ENCODE measurements at regions not wholly inside any gene's neighbourhood (a gene's known extent, or its start where the extent isn't known, plus 50 kb on each side); places are given as distances from the start of the nearest gene placed in this dataset.

DNA sequence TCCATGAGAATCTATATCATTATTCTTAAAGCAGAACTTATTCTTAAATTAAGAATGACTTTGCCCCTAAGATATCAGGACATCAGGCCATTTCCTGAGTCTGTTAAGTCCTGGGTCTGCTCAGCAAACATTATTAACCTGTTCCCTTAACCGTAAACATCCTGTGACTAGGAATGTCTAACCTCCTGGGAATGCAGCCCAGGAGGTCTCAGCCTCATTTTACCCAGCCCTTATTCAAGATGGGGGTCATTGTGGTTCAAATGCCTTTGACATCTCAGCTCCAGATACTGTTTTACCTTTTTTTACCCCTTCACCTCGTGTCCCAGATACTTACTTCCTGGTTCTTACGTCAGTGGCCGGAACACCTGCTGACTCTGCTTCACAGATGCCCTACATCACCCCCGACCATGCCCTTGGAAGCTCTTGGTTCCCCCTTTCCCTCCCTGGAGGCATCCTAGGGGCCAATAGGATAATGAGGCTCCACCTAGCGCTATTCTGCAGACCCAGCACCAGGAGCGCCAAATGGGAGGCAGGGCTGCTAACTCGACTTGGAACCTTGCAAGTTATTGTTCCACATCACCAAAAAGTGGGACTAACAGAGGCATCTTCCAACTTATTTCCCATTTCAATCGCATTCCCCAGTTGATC is 182.5 kb downstream of the MED10 start:
- DNase-seq (ENCODE audit: low spot score): no peak

DNA sequence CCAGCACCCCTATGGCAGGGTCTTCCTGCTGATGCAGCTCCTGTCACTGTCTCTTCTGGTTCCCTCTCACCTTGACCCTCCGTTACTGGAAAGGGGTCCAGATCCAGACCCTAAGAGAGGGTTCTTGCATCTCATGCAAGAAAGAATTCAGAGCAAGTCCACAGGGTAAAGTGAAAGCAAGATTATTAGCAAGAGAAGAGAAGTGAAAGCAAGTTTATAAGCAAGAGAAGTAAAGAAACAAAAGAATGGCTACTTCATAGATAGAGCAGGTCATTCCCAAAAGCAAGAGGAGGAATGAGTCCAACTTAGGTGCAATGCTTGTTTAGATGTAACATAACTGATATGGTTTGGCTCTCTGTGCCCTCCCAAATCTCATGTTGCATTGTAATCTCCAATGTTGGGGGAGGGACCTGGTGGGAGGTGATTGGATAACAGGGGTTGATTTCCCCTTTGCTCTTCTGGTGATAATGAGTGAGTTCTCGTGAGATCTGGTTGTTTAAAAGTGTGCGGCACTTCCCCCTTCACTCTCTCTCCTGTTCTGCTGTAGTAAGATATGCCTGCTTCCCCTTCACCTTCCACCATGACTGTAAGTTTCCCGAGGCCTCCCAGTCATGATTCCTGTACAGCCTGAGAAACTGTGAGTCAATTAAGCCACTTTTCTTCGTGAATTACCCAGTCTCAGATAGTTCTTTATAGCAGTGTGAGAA is 183.3 kb downstream of the MED10 start:
- DNase-seq (ENCODE audit: low spot score): no peak

- no peak for DNase-seq (ENCODE audit: low spot score)
These were observed 184.0 kb downstream of the MED10 start for GRCh38 chr5:6194261-6194875.

- DNase-seq (ENCODE audit: low spot score): no peak
These were observed 185.0 kb downstream of the MED10 start for GRCh38 chr5:6193310-6193709.

- no peak for DNase-seq (ENCODE audit: low spot score)
These were observed 187.5 kb downstream of the MED10 start for GRCh38 chr5:6190838-6191237.

- no peak for DNase-seq (ENCODE audit: low spot score)
These were observed 189.4 kb downstream of the MED10 start for GRCh38 chr5:6188976-6189375.

- no peak for DNase-seq (ENCODE audit: low spot score)
These were observed 190.0 kb downstream of the MED10 start for GRCh38 chr5:6188344-6188743.

- DNase-seq (ENCODE audit: low spot score): no peak
These were observed 190.8 kb downstream of the MED10 start for GRCh38 chr5:6187501-6187900.

DNA sequence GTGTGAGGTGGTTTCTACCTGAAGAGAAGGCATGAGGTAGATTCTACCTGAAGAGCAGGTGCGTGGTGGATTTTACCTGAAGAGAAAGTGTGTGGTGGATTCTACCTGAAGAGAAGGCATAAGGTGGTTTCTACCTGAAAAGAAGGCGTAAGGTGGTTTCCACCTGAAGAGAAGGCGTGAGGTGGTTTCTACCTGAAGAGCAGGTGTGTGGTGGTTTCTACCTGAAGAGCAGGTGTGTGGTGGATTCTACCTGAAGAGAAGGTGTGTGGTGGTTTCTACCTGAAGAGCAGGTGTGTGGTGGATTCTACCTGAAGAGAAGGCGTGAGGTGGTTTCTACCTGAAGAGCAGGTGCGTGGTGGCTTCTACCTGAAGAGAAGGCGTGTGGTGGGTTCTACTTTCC is 192.8 kb downstream of the MED10 start:
- peak; percentile 17 for DNase-seq (ENCODE audit: low spot score)

DNA sequence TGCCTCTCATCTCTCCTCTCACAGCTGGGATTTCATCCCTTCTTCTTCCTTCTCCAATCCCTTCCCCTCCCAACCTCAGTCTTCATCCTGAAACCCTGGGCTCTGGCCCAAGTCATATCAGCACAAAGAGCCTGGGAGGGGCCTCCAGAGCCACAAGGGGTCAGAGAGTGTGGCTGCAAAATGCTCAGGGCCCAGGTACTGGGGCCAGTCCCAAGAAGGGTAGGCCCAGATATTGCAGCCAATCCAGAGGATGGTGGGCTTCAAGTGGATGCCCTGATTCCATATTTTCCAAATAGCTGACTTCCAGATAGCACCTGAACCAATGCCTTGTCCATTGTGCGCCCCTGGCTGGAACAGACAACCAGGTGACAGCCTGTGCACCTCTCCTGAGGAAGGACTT is 193.9 kb downstream of the MED10 start:
- DNase-seq (ENCODE audit: low spot score): no peak

GRCh38 chr5:6183391-6184390 is 194.7 kb downstream of the MED10 start:
- DNase-seq (ENCODE audit: low spot score): no peak

GRCh38 chr5:6182271-6182815 is 196.0 kb downstream of the MED10 start:
- no peak for DNase-seq (ENCODE audit: low spot score)

DNA sequence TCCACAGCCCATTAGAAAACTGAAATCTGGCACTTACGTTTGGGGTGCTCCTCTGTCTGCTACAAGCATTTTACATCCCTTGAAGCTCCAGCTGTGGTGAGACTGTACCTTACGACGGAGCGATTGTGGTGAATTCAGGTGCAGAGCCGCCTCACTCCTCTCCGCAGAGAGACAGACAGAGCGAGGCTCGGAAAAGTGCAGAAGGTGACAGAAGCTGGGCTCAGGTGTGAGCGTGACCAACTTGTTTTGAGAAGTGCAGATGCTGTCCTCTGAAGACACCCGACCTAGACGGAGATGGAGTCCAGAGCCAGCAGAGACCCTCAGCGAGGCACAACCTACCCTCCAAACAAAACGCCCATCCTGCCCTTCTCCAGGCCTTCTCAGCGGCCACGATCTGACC is 196.5 kb downstream of the MED10 start:
- DNase-seq (ENCODE audit: low spot score): no peak

GRCh38 chr5:6181147-6181729 is 197.1 kb downstream of the MED10 start:
- DNase-seq (ENCODE audit: low spot score): no peak

- DNase-seq (ENCODE audit: low spot score): no peak
These were observed 198.0 kb downstream of the MED10 start for GRCh38 chr5:6180231-6180872.

- DNase-seq (ENCODE audit: low spot score): no peak
These were observed 199.4 kb downstream of the MED10 start for GRCh38 chr5:6178846-6179532.

DNA sequence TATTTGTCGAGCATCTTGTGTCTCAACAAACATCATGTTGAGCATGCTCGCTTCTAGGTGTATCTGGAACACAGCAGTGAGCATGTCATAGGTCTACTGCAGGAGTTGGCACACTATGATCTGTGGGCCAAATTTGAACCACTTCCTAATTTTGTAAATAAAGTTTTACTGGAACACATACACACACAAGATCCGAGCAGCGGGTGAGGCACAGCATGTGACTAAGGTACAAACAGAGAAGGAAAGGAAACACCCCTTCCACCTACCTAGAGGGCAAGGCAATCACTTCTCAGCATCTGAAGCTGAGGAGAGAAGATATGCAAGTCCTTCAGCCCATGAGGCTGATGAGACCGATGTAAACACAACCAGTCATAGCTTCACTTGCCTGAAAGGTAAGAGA is 200.4 kb downstream of the MED10 start:
- no peak for DNase-seq (ENCODE audit: low spot score)

DNA sequence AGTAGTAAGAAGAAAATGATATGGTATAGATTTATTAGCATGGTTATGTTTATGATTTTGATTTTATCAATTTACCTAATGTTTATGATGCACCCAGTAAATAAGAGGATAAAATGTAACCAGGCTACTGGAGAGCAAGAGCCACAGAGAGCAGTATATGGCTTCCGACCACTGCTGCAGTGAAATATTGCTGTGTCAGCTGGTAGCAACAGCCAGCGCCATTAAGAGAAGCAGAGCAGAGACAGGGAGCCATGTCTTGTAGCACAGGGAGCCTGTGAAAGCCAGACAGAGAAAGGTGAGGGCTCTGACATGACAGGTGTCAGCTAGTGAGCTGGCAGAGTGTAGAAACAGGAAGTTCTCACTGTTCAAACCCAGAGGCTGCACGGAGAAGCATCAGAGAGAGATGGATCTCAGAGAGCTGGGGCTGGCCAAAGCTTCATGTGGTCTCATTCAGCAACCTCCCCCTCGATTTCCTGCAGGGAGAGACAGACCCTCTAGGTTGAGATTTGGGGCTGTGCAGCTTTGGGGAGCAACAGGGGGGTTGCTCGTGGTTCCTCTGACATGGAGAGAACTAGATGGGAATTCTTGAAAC is 202.1 kb downstream of the MED10 start:
- no peak for DNase-seq (ENCODE audit: low spot score)

- no peak for DNase-seq (ENCODE audit: low spot score)
These were observed 203.0 kb downstream of the MED10 start for GRCh38 chr5:6175172-6175854.
